Mammary epithelial cell (primary cell): ENCODE measurements at regions not wholly inside any gene's neighbourhood (a gene's known extent, or its start where the extent isn't known, plus 50 kb on each side); places are given as distances from the start of the nearest gene placed in this dataset.

Experiments
- CTCF ChIP-seq, 2 donors: IDR thresholded peaks in 1 of 2; conservative IDR thresholded peaks in 1 of 2; 2 replicates each; pipeline ENCODE4 v1.5.1; 2011 to 2012; ENCODE audit warnings: inconsistent platforms in 2 of 2, low read length in 2 of 2, mild to moderate bottlenecking in 2 of 2, control low read depth in 1 of 2, low read depth in 1 of 2; ENCODE audit not compliant: insufficient read depth in 1 of 2; ENCODE audit errors: extremely low read depth in 1 of 2
- EZH2 ChIP-seq: IDR thresholded peaks from 2 replicates; pipeline ENCODE4 v1.6.1; 2012; ENCODE audit warnings: low read length, inconsistent platforms, borderline replicate concordance

GRCh38 chr4:31741326-31741725 is 1021.2 kb downstream of the PCDH7 start:
- TF ChIP-seq CTCF (conservative IDR thresholded peaks at IDR 0.05 in 1 of 2, IDR thresholded peaks at IDR 0.05 in 1 of 2; ENCODE audit: extremely low read depth in 1 of 2, insufficient read depth in 1 of 2, low read depth in 1 of 2, low read length in 2 of 2), result no peak
- TF ChIP-seq EZH2, result no peak
